KMS-11 (cell line): ENCODE measurements at regions not wholly inside any gene's neighbourhood (a gene's known extent, or its start where the extent isn't known, plus 50 kb on each side); places are given as distances from the start of the nearest gene placed in this dataset.

Experiments
- H2AFZ ChIP-seq: fragments of 200-600 bp; sonication (generic); 2 replicates; pipeline ENCODE4 v1.6.1; 2016; ENCODE audit warnings: antibody characterized with exemption, mixed run types, low read depth
- H3K27ac ChIP-seq: fragments of 200-600 bp; sonication (generic); 2 replicates; pipeline ENCODE4 v1.6.1; 2016; ENCODE audit warnings: mild to moderate bottlenecking, mixed run types
- H3K27me3 ChIP-seq: fragments of 200-600 bp; sonication (generic); 2 replicates; pipeline ENCODE4 v1.6.1; 2017; ENCODE audit warnings: mild to moderate bottlenecking, low read depth, mixed run types, moderate library complexity; ENCODE audit not compliant: insufficient read depth
- H3K36me3 ChIP-seq: fragments of 200-600 bp; sonication (generic); 2 replicates; pipeline ENCODE4 v1.6.1; 2017; ENCODE audit warnings: mild to moderate bottlenecking, mixed run types; ENCODE audit not compliant: insufficient read depth
- H3K4me1 ChIP-seq: fragments of 200-600 bp; sonication (generic); 2 replicates; pipeline ENCODE4 v1.6.1; 2016; ENCODE audit warnings: mild to moderate bottlenecking, low read depth, mixed run types; ENCODE audit not compliant: poor library complexity, severe bottlenecking
- H3K4me2 ChIP-seq: fragments of 200-600 bp; sonication (generic); 2 replicates; pipeline ENCODE4 v1.7.0; 2016; ENCODE audit warnings: mild to moderate bottlenecking, mixed run types
- H3K4me3 ChIP-seq: fragments of 200-600 bp; sonication (generic); IDR thresholded peaks from 2 replicates; pipeline ENCODE4 v1.6.1; 2017; ENCODE audit warnings: low read depth, low read length, mixed read lengths; ENCODE audit not compliant: insufficient read depth
- H3K79me2 ChIP-seq: fragments of 200-600 bp; sonication (generic); 2 replicates; pipeline ENCODE4 v1.6.1; 2016; ENCODE audit warnings: low read depth, mixed run types; ENCODE audit not compliant: insufficient read depth
- H3K9ac ChIP-seq: fragments of 200-600 bp; sonication (generic); 2 replicates; pipeline ENCODE4 v1.6.1; 2016; ENCODE audit warnings: mild to moderate bottlenecking, mixed run types
- H4K20me1 ChIP-seq: fragments of 200-600 bp; sonication (generic); 2 replicates; pipeline ENCODE4 v1.6.1; 2016; ENCODE audit warnings: mild to moderate bottlenecking, mixed run types; ENCODE audit not compliant: insufficient read depth
- CTCF ChIP-seq: fragments of 200-600 bp; sonication (generic); conservative IDR thresholded peaks from 2 replicates; pipeline ENCODE4 v1.6.1; 2017; ENCODE audit warnings: low read depth, mild to moderate bottlenecking, antibody characterized with exemption, low read length, moderate library complexity, mixed read lengths

DNA sequence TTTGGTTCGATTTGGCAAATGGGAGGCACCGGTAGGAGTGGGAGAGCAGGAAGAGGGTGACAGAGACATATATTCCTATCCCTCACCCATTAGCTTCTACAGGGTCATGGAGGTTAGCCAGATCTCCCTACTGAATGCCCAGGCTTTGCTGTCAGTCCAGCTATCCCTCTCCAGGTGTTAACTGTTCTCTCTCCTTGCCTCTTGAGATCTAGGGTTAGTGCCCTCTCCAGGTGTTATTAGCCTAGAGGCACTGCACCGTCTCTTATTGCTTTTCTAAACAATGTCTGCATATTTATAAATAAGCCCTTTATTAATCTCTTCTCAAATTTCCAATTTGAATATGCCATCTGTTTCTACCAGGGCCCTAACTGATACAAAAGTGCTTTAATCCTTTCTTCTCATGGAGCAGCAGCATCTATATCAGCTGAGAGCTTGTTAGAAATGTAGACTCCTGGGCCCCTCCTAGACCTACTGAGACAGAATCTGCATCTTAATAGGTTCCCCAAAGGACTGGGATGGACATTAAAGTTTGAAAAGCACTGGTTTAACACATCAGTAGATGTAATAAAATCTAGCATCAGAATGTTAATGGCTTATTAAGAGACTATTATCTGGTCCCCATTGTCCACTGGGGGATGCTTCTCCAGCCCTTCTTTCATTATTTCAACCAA lies 322.5 kb upstream of the SLC24A2 start:
- Histone ChIP-seq H4K20me1 (no peaks in the 10 kb centered on the region), H3K79me2 (no peaks in the 10 kb centered on the region), H3K27me3 (no peaks in the 10 kb centered on the region), H3K36me3 (no peaks in the 10 kb centered on the region), H3K9ac (no peak overlapping the region), H3K4me3 (no peak overlapping the region), H3K27ac (no peak overlapping the region), H3K4me2 (no peak overlapping the region), H3K4me1 (no peaks in the 10 kb centered on the region), H2AFZ (no peak overlapping the region)
- no peak for TF ChIP-seq CTCF

GRCh38 chr9:20095430-20096092 lies 306.7 kb upstream of the SLC24A2 start:
- Histone ChIP-seq H3K4me1 (no peaks in the 10 kb centered on the region), H3K27me3 (no peaks in the 10 kb centered on the region), H3K27ac (no peak overlapping the region), H4K20me1 (no peaks in the 10 kb centered on the region), H3K4me2 (no peak overlapping the region), H3K79me2 (no peaks in the 10 kb centered on the region), H2AFZ (no peak overlapping the region), H3K4me3 (no peak overlapping the region), H3K9ac (no peak overlapping the region), H3K36me3 (no peaks in the 10 kb centered on the region)
- TF ChIP-seq CTCF, result no peak

- no peaks in the 10 kb centered on the region for H4K20me1 ChIP-seq
- H3K4me1 ChIP-seq, result no peaks in the 10 kb centered on the region
- no peaks in the 10 kb centered on the region for H3K79me2 ChIP-seq
- no peak for TF ChIP-seq CTCF
- H3K27ac ChIP-seq, result no peak overlapping the region
- H3K36me3 ChIP-seq, result no peaks in the 10 kb centered on the region
- H2AFZ ChIP-seq, result no peak overlapping the region
- no peak overlapping the region for H3K4me2 ChIP-seq
- H3K27me3 ChIP-seq, result no peaks in the 10 kb centered on the region
- no peak overlapping the region for H3K9ac ChIP-seq
- H3K4me3 ChIP-seq, result no peak overlapping the region
Observed at GRCh38 chr9:20092561-20092960, 303.7 kb upstream of the SLC24A2 start.

GRCh38 chr9:20087481-20087880 lies 298.6 kb upstream of the SLC24A2 start:
- Histone ChIP-seq H3K36me3 (no peaks in the 10 kb centered on the region), H3K4me3 (no peak overlapping the region), H3K27ac (no peak overlapping the region), H3K9ac (no peak overlapping the region), H3K27me3 (no peaks in the 10 kb centered on the region), H3K79me2 (no peaks in the 10 kb centered on the region), H4K20me1 (no peaks in the 10 kb centered on the region), H2AFZ (no peak overlapping the region), H3K4me2 (no peak overlapping the region), H3K4me1 (no peaks in the 10 kb centered on the region)
- no peak for TF ChIP-seq CTCF
